ENCODE measurements at regions not wholly inside any gene's neighbourhood (a gene's known extent, or its start where the extent isn't known, plus 50 kb on each side); places are given as distances from the start of the nearest gene placed in this dataset.
"Not testable (repeated sequence)": the region's sequence is repeated elsewhere in the genome, so short reads cannot be mapped to it uniquely, and the experiment has no call there.

GRCh38 chr6:133052465-133052864 is 188.7 kb upstream of the EYA4 start:
- no peak for DNase-seq (ENCODE audit: low spot score)

GRCh38 chr6:133055441-133055966 is 185.7 kb upstream of the EYA4 start:
- no peak for DNase-seq (ENCODE audit: low spot score)

GRCh38 chr6:133057352-133057751 is 183.8 kb upstream of the EYA4 start:
- DNase-seq (ENCODE audit: low spot score): no peak

- no peak for DNase-seq (ENCODE audit: low spot score)
Observed at GRCh38 chr6:133062077-133062476, 179.1 kb upstream of the EYA4 start.

GRCh38 chr6:133062696-133063306 is 178.4 kb upstream of the EYA4 start:
- no peak for DNase-seq (ENCODE audit: low spot score)

- no peak for DNase-seq (ENCODE audit: low spot score)
Observed at GRCh38 chr6:133067960-133068359, 173.2 kb upstream of the EYA4 start.

- no peak for DNase-seq (ENCODE audit: low spot score)
Observed at GRCh38 chr6:133070410-133071043, 170.6 kb upstream of the EYA4 start.

GRCh38 chr6:133079901-133080300 is 161.3 kb upstream of the EYA4 start:
- DNase-seq (ENCODE audit: low spot score): no peak

GRCh38 chr6:133083248-133083967 is 157.7 kb upstream of the EYA4 start:
- DNase-seq (ENCODE audit: low spot score): no peak

GRCh38 chr6:133085471-133085870 is 155.7 kb upstream of the EYA4 start:
- DNase-seq (ENCODE audit: low spot score): no peak

- no peak for DNase-seq (ENCODE audit: low spot score)
Observed at GRCh38 chr6:133085896-133086295, 155.3 kb upstream of the EYA4 start.

- no peak for DNase-seq (ENCODE audit: low spot score)
Observed at GRCh38 chr6:133088931-133089695, 152.0 kb upstream of the EYA4 start.

GRCh38 chr6:133092199-133092598 is 149.0 kb upstream of the EYA4 start:
- no peak for DNase-seq (ENCODE audit: low spot score)

- DNase-seq (ENCODE audit: low spot score): no peak
Observed at GRCh38 chr6:133092771-133093170, 148.4 kb upstream of the EYA4 start.

GRCh38 chr6:133093211-133093610 is 147.9 kb upstream of the EYA4 start:
- DNase-seq (ENCODE audit: low spot score): not testable (repeated sequence)

GRCh38 chr6:133093956-133094355 is 147.2 kb upstream of the EYA4 start:
- no peak for DNase-seq (ENCODE audit: low spot score)

GRCh38 chr6:133097208-133097607 is 143.9 kb upstream of the EYA4 start:
- no peak for DNase-seq (ENCODE audit: low spot score)

GRCh38 chr6:133099573-133099972 is 141.6 kb upstream of the EYA4 start:
- DNase-seq (ENCODE audit: low spot score): no peak

- DNase-seq (ENCODE audit: low spot score): no peak
Observed at GRCh38 chr6:133100865-133101264, 140.3 kb upstream of the EYA4 start.

GRCh38 chr6:133101790-133102189 is 139.4 kb upstream of the EYA4 start:
- no peak for DNase-seq (ENCODE audit: low spot score)

- no peak for DNase-seq (ENCODE audit: low spot score)
Observed at GRCh38 chr6:133106934-133107333, 134.2 kb upstream of the EYA4 start.

- DNase-seq (ENCODE audit: low spot score): no peak
Observed at GRCh38 chr6:133108419-133108818, 132.7 kb upstream of the EYA4 start.
